ENCODE measurements at regions not wholly inside any gene's neighbourhood (a gene's known extent, or its start where the extent isn't known, plus 50 kb on each side); places are given as distances from the start of the nearest gene placed in this dataset.

- no peak for DNase-seq
- Histone ChIP-seq H3K9ac (ENCODE audit: insufficient read depth in 1 of 2, low read length in 2 of 2) (no peak overlapping the region), H3K4me1 (ENCODE audit: control insufficient read depth in 5 of 5, insufficient read depth in 5 of 5, low read length in 5 of 5) (no peaks in the 10 kb centered on the region), H3K9me3 (ENCODE audit: control insufficient read depth in 4 of 4, insufficient read depth in 3 of 4, low read length in 3 of 4) (peaks cover 0 to 11% (median 0%) of the 10 kb centered on the region in 4 donors), H3K27ac (ENCODE audit: low read depth in 1 of 2, low read length in 1 of 2) (no peak overlapping the region), H3K36me3 (ENCODE audit: control insufficient read depth in 4 of 4, insufficient read depth in 4 of 4, low read length in 4 of 4) (no peaks in the 10 kb centered on the region), H3K4me3 (no peak overlapping the region), H3K27me3 (ENCODE audit: control insufficient read depth in 3 of 3, insufficient read depth in 3 of 3, low read length in 2 of 3) (no peaks in the 10 kb centered on the region)
- ATAC-seq (ENCODE audit: insufficient read depth, low FRiP score) = no peak
- no peak for TF ChIP-seq CTCF (IDR thresholded peaks at IDR 0.05; ENCODE audit: control extremely low read depth, extremely low read depth)
- WGBS, 2 donors = 75 to 78% methylated on average over 2 of the region's 2 CpGs
Observed at GRCh38 chr20:19071902-19072498, 140.4 kb upstream of the SLC24A3 start.

GRCh38 chr20:19072988-19073387, 139.5 kb upstream of the SLC24A3 start:
- ATAC-seq (ENCODE audit: insufficient read depth, low FRiP score) = no peak
- no peak for DNase-seq
- Histone ChIP-seq H3K9me3 (ENCODE audit: control insufficient read depth in 4 of 4, insufficient read depth in 3 of 4, low read length in 3 of 4) (peaks cover 0 to 6% (median 0%) of the 10 kb centered on the region in 4 donors), H3K27ac (ENCODE audit: low read depth in 1 of 2, low read length in 1 of 2) (no peak overlapping the region), H3K27me3 (ENCODE audit: control insufficient read depth in 3 of 3, insufficient read depth in 3 of 3, low read length in 2 of 3) (no peaks in the 10 kb centered on the region), H3K4me3 (no peak overlapping the region), H3K9ac (ENCODE audit: insufficient read depth in 1 of 2, low read length in 2 of 2) (no peak overlapping the region), H3K4me1 (ENCODE audit: control insufficient read depth in 5 of 5, insufficient read depth in 5 of 5, low read length in 5 of 5) (no peaks in the 10 kb centered on the region), H3K36me3 (ENCODE audit: control insufficient read depth in 4 of 4, insufficient read depth in 4 of 4, low read length in 4 of 4) (no peaks in the 10 kb centered on the region)
- WGBS, 2 donors = 84 to 94% methylated on average over 5 of the region's 5 CpGs
- TF ChIP-seq CTCF (IDR thresholded peaks at IDR 0.05; ENCODE audit: control extremely low read depth, extremely low read depth) = no peak

- TF ChIP-seq CTCF (IDR thresholded peaks at IDR 0.05; ENCODE audit: control extremely low read depth, extremely low read depth) = no peak
- Histone ChIP-seq H3K4me1 (ENCODE audit: control insufficient read depth in 5 of 5, insufficient read depth in 5 of 5, low read length in 5 of 5) (no peaks in the 10 kb centered on the region), H3K9me3 (ENCODE audit: control insufficient read depth in 4 of 4, insufficient read depth in 3 of 4, low read length in 3 of 4) (peaks cover 0 to 5% (median 0%) of the 10 kb centered on the region in 4 donors), H3K4me3 (no peak overlapping the region), H3K36me3 (ENCODE audit: control insufficient read depth in 4 of 4, insufficient read depth in 4 of 4, low read length in 4 of 4) (no peaks in the 10 kb centered on the region), H3K27ac (ENCODE audit: low read depth in 1 of 2, low read length in 1 of 2) (no peak overlapping the region), H3K9ac (ENCODE audit: insufficient read depth in 1 of 2, low read length in 2 of 2) (no peak overlapping the region), H3K27me3 (ENCODE audit: control insufficient read depth in 3 of 3, insufficient read depth in 3 of 3, low read length in 2 of 3) (no peaks in the 10 kb centered on the region)
- WGBS, 2 donors = 55 to 78% methylated on average over 2 of the region's 2 CpGs
- ATAC-seq (ENCODE audit: insufficient read depth, low FRiP score) (no peak), DNase-seq (no peak)
Observed at GRCh38 chr20:19073584-19074218, 138.7 kb upstream of the SLC24A3 start.
